ENCODE measurements at regions not wholly inside any gene's neighbourhood (a gene's known extent, or its start where the extent isn't known, plus 50 kb on each side); places are given as distances from the start of the nearest gene placed in this dataset.

GRCh38 chr14:34334329-34334728 lies 127.7 kb downstream of the SPTSSA start:
- H3K79me2 ChIP-seq (ENCODE audit: control insufficient read depth, insufficient read depth, low read length), result no peaks in the 10 kb centered on the region
- H3K27me3 ChIP-seq (ENCODE audit: control insufficient read depth in 2 of 2, insufficient read depth in 2 of 2, low read length in 2 of 2), result no peaks in the 10 kb centered on the region
- H3K9me3 ChIP-seq (replicated peaks; ENCODE audit: control insufficient read depth, insufficient read depth, low read length), result no peaks in the 10 kb centered on the region
- no peaks in the 10 kb centered on the region for H3K4me1 ChIP-seq (ENCODE audit: control insufficient read depth, extremely low read depth, insufficient read depth, low read length)
- no peak overlapping the region for H2AFZ ChIP-seq (ENCODE audit: low read depth, low read length)
- dilution Hi-C loops (cut with MboI; ENCODE audit: extremely low pct_ligation_motif_present, low sequenced_read_pairs), result no loop called here
- ChIA-PET CTCF (no interaction called here), POLR2A (no interaction called here)
- DNase-seq (ENCODE audit: low read depth, low spot score) (no peak), FAIRE-seq (no peak)
- H4K20me1 ChIP-seq (replicated peaks; ENCODE audit: control insufficient read depth, extremely low read depth, insufficient read depth, low read length), result no peaks in the 10 kb centered on the region
- no peaks in the 10 kb centered on the region for H3K36me3 ChIP-seq (ENCODE audit: control insufficient read depth in 2 of 2, extremely low read depth in 1 of 2, insufficient read depth in 2 of 2, low read length in 2 of 2)
- TF ChIP-seq POLR2AphosphoS5 (IDR thresholded peaks at IDR 0.05; ENCODE audit: insufficient read depth, low read depth, low read length), result no peak
- no peak for TF ChIP-seq POLR2A (IDR thresholded peaks at IDR 0.05; ENCODE audit: low read depth, low read length)
- no peak for TF ChIP-seq CTCF (IDR thresholded peaks at IDR 0.05; ENCODE audit: extremely low read depth in 1 of 2, insufficient read depth in 1 of 2, low read depth in 1 of 2, low read length in 2 of 2)
- no peak for TF ChIP-seq FOS (IDR thresholded peaks at IDR 0.05; ENCODE audit: borderline replicate concordance, insufficient read depth, low read length)
- no peak for TF ChIP-seq GATA2 (IDR thresholded peaks at IDR 0.05; ENCODE audit: insufficient read depth, insufficient read length, low read depth, low read length)
- TF ChIP-seq JUN (IDR thresholded peaks at IDR 0.05; ENCODE audit: borderline replicate concordance, insufficient read depth, insufficient read length, low read depth), result no peak
- no peak for TF ChIP-seq MYC (IDR thresholded peaks at IDR 0.05; ENCODE audit: low read depth, low read length)
- no peak for TF ChIP-seq EZH2 (IDR thresholded peaks at IDR 0.05; ENCODE audit: borderline replicate concordance, low read depth, low read length, severe bottlenecking)
- no peak overlapping the region for H3K9ac ChIP-seq (replicated peaks; ENCODE audit: extremely low read depth, insufficient read depth, low read length)
- no peak overlapping the region for H3K4me2 ChIP-seq (ENCODE audit: insufficient read depth, low read length)
- no TSS peak for BruUV-seq (replicated peaks)
- intact Hi-C loops (cut with micrococcal nuclease), result loop anchor here (5.0 kb wide), 2 partner anchors 203 to 218 kb away; partner anchors contain the start of gene EAPP
- H3K27ac ChIP-seq (ENCODE audit: insufficient read depth, low read depth, low read length), result no peak overlapping the region
- H3K9me1 ChIP-seq (replicated peaks; ENCODE audit: control insufficient read depth, extremely low read depth, insufficient read depth, low read length), result no peaks in the 10 kb centered on the region
- no peak overlapping the region for H3K4me3 ChIP-seq (replicated peaks in 1 of 3; ENCODE audit: insufficient read depth in 1 of 3, low read depth in 1 of 3, low read length in 3 of 3)

Data from endothelial cell of umbilical vein (primary cell).